ENCODE measurements at regions not wholly inside any gene's neighbourhood (a gene's known extent, or its start where the extent isn't known, plus 50 kb on each side); places are given as distances from the start of the nearest gene placed in this dataset.

DNA sequence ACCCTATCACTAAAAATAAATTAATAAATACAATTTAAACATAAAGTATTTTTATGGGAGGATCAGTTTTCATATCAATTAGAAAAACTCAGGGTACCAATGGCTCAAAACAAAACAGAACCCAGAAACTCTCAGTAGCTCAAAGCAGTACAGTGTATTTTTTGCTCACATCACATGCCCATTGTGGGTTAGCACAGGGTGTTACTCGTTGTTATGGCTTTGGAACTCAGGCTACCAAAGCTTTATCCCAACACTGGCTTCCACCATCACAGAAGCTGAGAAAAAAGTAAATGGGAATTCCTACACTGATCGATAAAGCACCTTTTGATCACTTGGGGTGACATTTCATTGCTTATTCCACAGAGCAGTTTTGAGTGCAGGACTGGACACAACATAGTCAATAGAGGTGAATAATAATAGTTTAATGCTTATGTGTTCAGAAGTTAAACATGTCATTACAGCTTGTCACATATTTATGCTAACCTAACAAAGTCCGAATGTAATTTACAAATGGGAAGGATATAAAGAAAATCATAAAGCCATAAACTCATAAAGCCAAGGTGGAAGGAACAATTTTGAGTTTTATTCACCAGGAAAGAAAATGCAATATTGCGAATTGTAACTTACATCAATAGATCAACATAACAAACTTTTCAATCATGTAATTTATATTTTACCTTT, 484.5 kb upstream of the TMPRSS15 start:
- H4K8ac ChIP-seq (ENCODE audit: low read depth, low read length): no peak overlapping the region
- H3K36me3 ChIP-seq (ENCODE audit: control insufficient read depth in 1 of 2, insufficient read depth in 2 of 2, low read length in 2 of 2): no peaks in the 10 kb centered on the region
- H2BK5ac ChIP-seq (ENCODE audit: low read depth, low read length, poor library complexity): no peak overlapping the region
- H2AFZ ChIP-seq (ENCODE audit: insufficient read depth, low read length, poor library complexity): no peak overlapping the region
- no peak overlapping the region for H3K4me3 ChIP-seq (ENCODE audit: low read depth, low read length)
- H3K9ac ChIP-seq (ENCODE audit: low read length): no peak overlapping the region
- no peak overlapping the region for H2AK5ac ChIP-seq (ENCODE audit: low read length)
- H3K27ac ChIP-seq (ENCODE audit: low read depth, low read length): no peak overlapping the region
- no peaks in the 10 kb centered on the region for H3K79me2 ChIP-seq (ENCODE audit: control insufficient read depth, insufficient read depth, low read length, poor library complexity)
- H3K27me3 ChIP-seq (ENCODE audit: insufficient read depth, low read length): no peaks in the 10 kb centered on the region
- H3K4me2 ChIP-seq (ENCODE audit: low read length): no peak overlapping the region
- no CpG with 5 or more reads among the region's 4 CpGs for WGBS (ENCODE audit: extremely low coverage, insufficient coverage, insufficient read length)
- H4K91ac ChIP-seq (ENCODE audit: low read depth, low read length): no peak overlapping the region
- H4K12ac ChIP-seq (ENCODE audit: low read depth, low read length): no peak overlapping the region
- H3K79me1 ChIP-seq (ENCODE audit: low read length): no peaks in the 10 kb centered on the region
- no peak overlapping the region for H3K14ac ChIP-seq (ENCODE audit: low read length)
- H3K4me1 ChIP-seq (ENCODE audit: control insufficient read depth in 1 of 2, insufficient read depth in 2 of 2, low read length in 2 of 2): no peaks in the 10 kb centered on the region
- H2BK120ac ChIP-seq (ENCODE audit: insufficient read depth, low read length, poor library complexity): no peak overlapping the region
- H3K23ac ChIP-seq (ENCODE audit: low read length): no peak overlapping the region
- H3K4ac ChIP-seq (ENCODE audit: low read depth, low read length): no peak overlapping the region
- H3K9me3 ChIP-seq (ENCODE audit: insufficient read depth, low read depth, low read length): peaks cover 2% of the 10 kb centered on the region
- no peak for DNase-seq
- H3K18ac ChIP-seq (ENCODE audit: low read length): no peak overlapping the region
- H2BK12ac ChIP-seq (ENCODE audit: low read length): no peak overlapping the region

DNA sequence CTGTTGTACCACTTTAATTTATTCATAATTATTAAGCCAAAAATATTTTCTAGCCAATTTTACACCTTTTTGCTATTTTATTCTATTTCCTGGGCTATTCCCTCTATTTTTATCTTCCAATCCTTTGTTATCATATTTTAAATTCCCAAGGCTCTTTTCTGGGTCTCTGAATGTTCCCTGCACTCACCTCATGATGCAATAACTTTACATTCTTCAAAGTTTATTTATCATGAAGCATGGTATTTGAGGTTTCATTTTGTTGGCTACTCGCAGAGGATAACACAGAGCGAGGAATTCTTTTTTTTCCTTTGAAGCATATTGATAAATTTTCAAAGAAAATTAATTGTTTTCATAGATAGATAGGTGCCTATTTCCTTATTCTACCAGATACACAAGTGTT, 489.8 kb upstream of the TMPRSS15 start:
- Histone ChIP-seq H3K9ac (ENCODE audit: low read length) (no peak overlapping the region), H2BK12ac (ENCODE audit: low read length) (no peak overlapping the region), H3K4me2 (ENCODE audit: low read length) (no peak overlapping the region), H3K36me3 (ENCODE audit: control insufficient read depth in 1 of 2, insufficient read depth in 2 of 2, low read length in 2 of 2) (no peaks in the 10 kb centered on the region), H3K4me3 (ENCODE audit: low read depth, low read length) (no peak overlapping the region), H3K18ac (ENCODE audit: low read length) (no peak overlapping the region), H3K4me1 (ENCODE audit: control insufficient read depth in 1 of 2, insufficient read depth in 2 of 2, low read length in 2 of 2) (no peaks in the 10 kb centered on the region), H2BK120ac (ENCODE audit: insufficient read depth, low read length, poor library complexity) (no peak overlapping the region), H3K4ac (ENCODE audit: low read depth, low read length) (no peak overlapping the region), H3K79me2 (ENCODE audit: control insufficient read depth, insufficient read depth, low read length, poor library complexity) (no peaks in the 10 kb centered on the region), H4K12ac (ENCODE audit: low read depth, low read length) (no peak overlapping the region), H3K9me3 (ENCODE audit: insufficient read depth, low read depth, low read length) (no peaks in the 10 kb centered on the region), H3K27me3 (ENCODE audit: insufficient read depth, low read length) (no peaks in the 10 kb centered on the region), H3K14ac (ENCODE audit: low read length) (no peak overlapping the region), H2AFZ (ENCODE audit: insufficient read depth, low read length, poor library complexity) (no peak overlapping the region), H4K8ac (ENCODE audit: low read depth, low read length) (no peak overlapping the region), H2AK5ac (ENCODE audit: low read length) (no peak overlapping the region), H3K23ac (ENCODE audit: low read length) (no peak overlapping the region), H3K27ac (ENCODE audit: low read depth, low read length) (no peak overlapping the region), H4K91ac (ENCODE audit: low read depth, low read length) (no peak overlapping the region), H2BK5ac (ENCODE audit: low read depth, low read length, poor library complexity) (no peak overlapping the region), H3K79me1 (ENCODE audit: low read length) (no peaks in the 10 kb centered on the region)
- no CpG with 5 or more reads among the region's 2 CpGs for WGBS (ENCODE audit: extremely low coverage, insufficient coverage, insufficient read length)
- no peak for DNase-seq

DNA sequence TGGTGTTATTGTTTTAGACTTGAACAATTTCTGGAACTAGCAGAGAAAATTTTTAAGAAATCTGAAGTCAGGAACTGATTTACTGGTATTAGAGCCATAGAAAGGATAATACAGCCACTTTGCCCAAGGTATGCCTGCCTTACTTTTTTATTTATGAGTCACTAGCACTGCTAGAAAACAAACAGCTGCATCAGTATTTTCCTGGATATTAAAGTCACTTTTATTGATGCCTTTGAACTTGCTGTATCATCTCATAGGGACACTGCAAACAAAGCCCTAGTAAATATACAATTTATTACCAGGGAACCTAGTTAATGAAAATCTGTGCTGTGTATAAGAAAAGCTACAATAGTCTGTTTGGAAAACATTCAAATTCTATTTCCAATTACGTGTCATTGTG, 490.8 kb upstream of the TMPRSS15 start:
- Histone ChIP-seq H2AK5ac (ENCODE audit: low read length) (no peak overlapping the region), H2BK12ac (ENCODE audit: low read length) (no peak overlapping the region)

DNA sequence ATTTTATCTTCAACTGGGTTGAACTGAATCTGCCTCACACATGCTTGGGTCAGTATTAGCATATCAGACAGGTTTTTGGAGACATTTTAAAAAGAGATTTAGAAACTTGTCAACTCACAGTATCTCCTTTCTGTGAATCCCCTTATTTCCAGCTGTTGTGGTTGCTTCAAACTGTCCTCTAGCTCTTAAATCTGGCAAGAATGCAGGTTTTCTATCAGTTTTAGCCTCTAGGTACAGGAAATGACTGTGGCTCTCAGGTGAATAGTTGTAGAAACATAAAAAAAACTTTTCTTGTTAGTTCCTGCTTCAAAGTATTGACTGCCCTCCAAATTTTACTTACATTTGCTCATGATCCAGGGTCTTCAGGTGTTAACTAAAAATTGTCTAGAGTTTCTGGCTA, 495.7 kb upstream of the TMPRSS15 start:
- Histone ChIP-seq H3K36me3 (ENCODE audit: control insufficient read depth in 1 of 2, insufficient read depth in 2 of 2, low read length in 2 of 2) (no peaks in the 10 kb centered on the region), H3K23ac (ENCODE audit: low read length) (no peak overlapping the region), H3K9me3 (ENCODE audit: insufficient read depth, low read depth, low read length) (no peaks in the 10 kb centered on the region), H4K8ac (ENCODE audit: low read depth, low read length) (no peak overlapping the region), H3K4me1 (ENCODE audit: control insufficient read depth in 1 of 2, insufficient read depth in 2 of 2, low read length in 2 of 2) (no peaks in the 10 kb centered on the region), H3K4ac (ENCODE audit: low read depth, low read length) (no peak overlapping the region), H4K91ac (ENCODE audit: low read depth, low read length) (no peak overlapping the region), H3K79me2 (ENCODE audit: control insufficient read depth, insufficient read depth, low read length, poor library complexity) (no peaks in the 10 kb centered on the region), H2BK5ac (ENCODE audit: low read depth, low read length, poor library complexity) (no peak overlapping the region), H3K27ac (ENCODE audit: low read depth, low read length) (no peak overlapping the region), H3K4me3 (ENCODE audit: low read depth, low read length) (no peak overlapping the region), H3K14ac (ENCODE audit: low read length) (no peak overlapping the region), H2AK5ac (ENCODE audit: low read length) (no peak overlapping the region), H3K4me2 (ENCODE audit: low read length) (no peak overlapping the region), H4K12ac (ENCODE audit: low read depth, low read length) (no peak overlapping the region), H3K9ac (ENCODE audit: low read length) (no peak overlapping the region), H2BK120ac (ENCODE audit: insufficient read depth, low read length, poor library complexity) (no peak overlapping the region), H2AFZ (ENCODE audit: insufficient read depth, low read length, poor library complexity) (no peak overlapping the region), H2BK12ac (ENCODE audit: low read length) (no peak overlapping the region), H3K27me3 (ENCODE audit: insufficient read depth, low read length) (no peaks in the 10 kb centered on the region), H3K79me1 (ENCODE audit: low read length) (no peaks in the 10 kb centered on the region), H3K18ac (ENCODE audit: low read length) (no peak overlapping the region)
- DNase-seq: no peak

More for the DNA sequence above, 490.8 kb upstream of the TMPRSS15 start:
- H3K23ac ChIP-seq (ENCODE audit: low read length): no peak overlapping the region
- H3K4ac ChIP-seq (ENCODE audit: low read depth, low read length): no peak overlapping the region
- no peak overlapping the region for H3K14ac ChIP-seq (ENCODE audit: low read length)
- no peaks in the 10 kb centered on the region for H3K27me3 ChIP-seq (ENCODE audit: insufficient read depth, low read length)
- H3K4me3 ChIP-seq (ENCODE audit: low read depth, low read length): no peak overlapping the region
- H3K4me2 ChIP-seq (ENCODE audit: low read length): no peak overlapping the region
- no peak overlapping the region for H2BK5ac ChIP-seq (ENCODE audit: low read depth, low read length, poor library complexity)
- H2BK120ac ChIP-seq (ENCODE audit: insufficient read depth, low read length, poor library complexity): no peak overlapping the region
- H4K12ac ChIP-seq (ENCODE audit: low read depth, low read length): no peak overlapping the region
- no peak overlapping the region for H3K27ac ChIP-seq (ENCODE audit: low read depth, low read length)
- no peak overlapping the region for H4K8ac ChIP-seq (ENCODE audit: low read depth, low read length)
- H3K36me3 ChIP-seq (ENCODE audit: control insufficient read depth in 1 of 2, insufficient read depth in 2 of 2, low read length in 2 of 2): no peaks in the 10 kb centered on the region
- no peak for DNase-seq
- no peak overlapping the region for H3K18ac ChIP-seq (ENCODE audit: low read length)
- H3K9me3 ChIP-seq (ENCODE audit: insufficient read depth, low read depth, low read length): no peaks in the 10 kb centered on the region
- no peaks in the 10 kb centered on the region for H3K4me1 ChIP-seq (ENCODE audit: control insufficient read depth in 1 of 2, insufficient read depth in 2 of 2, low read length in 2 of 2)
- H3K79me2 ChIP-seq (ENCODE audit: control insufficient read depth, insufficient read depth, low read length, poor library complexity): no peaks in the 10 kb centered on the region
- no peak overlapping the region for H4K91ac ChIP-seq (ENCODE audit: low read depth, low read length)
- H3K9ac ChIP-seq (ENCODE audit: low read length): no peak overlapping the region
- WGBS (ENCODE audit: extremely low coverage, insufficient coverage, insufficient read length): no CpG with 5 or more reads among the region's 1 CpG
- no peak overlapping the region for H2AFZ ChIP-seq (ENCODE audit: insufficient read depth, low read length, poor library complexity)
- no peaks in the 10 kb centered on the region for H3K79me1 ChIP-seq (ENCODE audit: low read length)
